ENCODE measurements at regions not wholly inside any gene's neighbourhood (a gene's known extent, or its start where the extent isn't known, plus 50 kb on each side); places are given as distances from the start of the nearest gene placed in this dataset.

DNA sequence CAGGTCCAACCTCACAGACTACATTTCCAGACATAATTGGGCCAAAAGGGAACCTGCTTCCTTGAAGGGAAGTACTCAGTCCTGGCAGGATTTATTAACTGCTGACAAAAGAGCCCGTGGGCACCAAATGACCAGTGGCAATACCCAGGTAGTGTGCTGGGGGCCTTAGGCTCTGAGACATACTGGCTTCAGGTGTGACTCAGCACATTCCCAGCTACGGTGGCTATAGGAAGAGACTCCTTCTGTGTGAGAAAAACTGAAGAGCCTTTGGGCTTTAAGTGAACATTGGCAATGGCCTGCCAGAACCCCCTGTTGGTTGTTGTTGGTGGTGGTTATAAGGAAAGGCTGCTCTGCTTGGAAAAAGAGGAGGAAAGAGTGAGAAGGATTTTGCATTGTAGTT is 401.8 kb downstream of the KCNJ3 start:
- no peak for TF ChIP-seq RCOR1 (IDR thresholded peaks at IDR 0.05; ENCODE audit: insufficient replicate concordance, low read length)
- TF ChIP-seq, protein P1, sequence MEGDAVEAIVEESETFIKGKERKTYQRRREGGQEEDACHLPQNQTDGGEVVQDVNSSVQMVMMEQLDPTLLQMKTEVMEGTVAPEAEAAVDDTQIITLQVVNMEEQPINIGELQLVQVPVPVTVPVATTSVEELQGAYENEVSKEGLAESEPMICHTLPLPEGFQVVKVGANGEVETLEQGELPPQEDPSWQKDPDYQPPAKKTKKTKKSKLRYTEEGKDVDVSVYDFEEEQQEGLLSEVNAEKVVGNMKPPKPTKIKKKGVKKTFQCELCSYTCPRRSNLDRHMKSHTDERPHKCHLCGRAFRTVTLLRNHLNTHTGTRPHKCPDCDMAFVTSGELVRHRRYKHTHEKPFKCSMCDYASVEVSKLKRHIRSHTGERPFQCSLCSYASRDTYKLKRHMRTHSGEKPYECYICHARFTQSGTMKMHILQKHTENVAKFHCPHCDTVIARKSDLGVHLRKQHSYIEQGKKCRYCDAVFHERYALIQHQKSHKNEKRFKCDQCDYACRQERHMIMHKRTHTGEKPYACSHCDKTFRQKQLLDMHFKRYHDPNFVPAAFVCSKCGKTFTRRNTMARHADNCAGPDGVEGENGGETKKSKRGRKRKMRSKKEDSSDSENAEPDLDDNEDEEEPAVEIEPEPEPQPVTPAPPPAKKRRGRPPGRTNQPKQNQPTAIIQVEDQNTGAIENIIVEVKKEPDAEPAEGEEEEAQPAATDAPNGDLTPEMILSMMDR (conservative IDR thresholded peaks at IDR 0.05; ENCODE audit: low read depth, low read length): no peak

Measured in IMR-90 (cell line).